Thyroid gland (tissue), 4 donors: ENCODE measurements at regions not wholly inside any gene's neighbourhood (a gene's known extent, or its start where the extent isn't known, plus 50 kb on each side); places are given as distances from the start of the nearest gene placed in this dataset.

ENCODE experiments used
- POLR2A ChIP-seq, 2 donors: fragments of 450-650 bp; IDR thresholded peaks; one replicate each; pipeline ENCODE4 v1.6.1; 2017; ENCODE audit warnings: antibody characterized with exemption in 2 of 2, mild to moderate bottlenecking in 2 of 2, moderate library complexity in 1 of 2
- TF ChIP-seq, protein P1 (sequence below), 6 experiments: fragments of 200-600 bp in 3 of 6; fragments of 450-650 bp in 3 of 6; sonication (generic) in 3 of 6; IDR thresholded peaks; one replicate each; pipeline ENCODE4 v1.5.1; 2016 to 2019; ENCODE audit warnings: antibody characterized with exemption in 6 of 6, mild to moderate bottlenecking in 2 of 6, inconsistent platforms in 1 of 6, moderate library complexity in 1 of 6

DNA sequence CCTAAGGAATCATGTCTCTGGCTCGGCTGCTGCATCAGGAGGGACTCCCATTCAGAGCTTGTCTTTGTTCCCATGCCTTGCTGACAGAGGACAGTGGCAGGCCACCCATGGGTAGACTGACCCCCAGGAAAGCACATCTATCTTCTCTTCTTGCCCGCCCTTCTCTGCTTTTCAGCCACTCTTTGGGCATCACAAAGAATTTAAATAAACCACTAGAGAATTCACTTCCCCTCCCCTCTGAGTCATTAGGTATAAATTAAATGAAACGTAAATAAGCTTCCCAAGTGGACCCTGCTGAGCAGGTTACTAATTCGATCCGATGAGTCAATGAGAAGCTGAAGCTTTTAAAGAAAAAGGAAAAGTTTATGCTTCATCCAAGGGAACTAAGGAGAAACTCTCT, 97.0 kb downstream of the DRD1 start:
- TF ChIP-seq, protein P1, sequence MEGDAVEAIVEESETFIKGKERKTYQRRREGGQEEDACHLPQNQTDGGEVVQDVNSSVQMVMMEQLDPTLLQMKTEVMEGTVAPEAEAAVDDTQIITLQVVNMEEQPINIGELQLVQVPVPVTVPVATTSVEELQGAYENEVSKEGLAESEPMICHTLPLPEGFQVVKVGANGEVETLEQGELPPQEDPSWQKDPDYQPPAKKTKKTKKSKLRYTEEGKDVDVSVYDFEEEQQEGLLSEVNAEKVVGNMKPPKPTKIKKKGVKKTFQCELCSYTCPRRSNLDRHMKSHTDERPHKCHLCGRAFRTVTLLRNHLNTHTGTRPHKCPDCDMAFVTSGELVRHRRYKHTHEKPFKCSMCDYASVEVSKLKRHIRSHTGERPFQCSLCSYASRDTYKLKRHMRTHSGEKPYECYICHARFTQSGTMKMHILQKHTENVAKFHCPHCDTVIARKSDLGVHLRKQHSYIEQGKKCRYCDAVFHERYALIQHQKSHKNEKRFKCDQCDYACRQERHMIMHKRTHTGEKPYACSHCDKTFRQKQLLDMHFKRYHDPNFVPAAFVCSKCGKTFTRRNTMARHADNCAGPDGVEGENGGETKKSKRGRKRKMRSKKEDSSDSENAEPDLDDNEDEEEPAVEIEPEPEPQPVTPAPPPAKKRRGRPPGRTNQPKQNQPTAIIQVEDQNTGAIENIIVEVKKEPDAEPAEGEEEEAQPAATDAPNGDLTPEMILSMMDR (IDR thresholded peaks at IDR 0.05): no peak
- TF ChIP-seq POLR2A (IDR thresholded peaks at IDR 0.05): no peak
